ENCODE measurements at regions not wholly inside any gene's neighbourhood (a gene's known extent, or its start where the extent isn't known, plus 50 kb on each side); places are given as distances from the start of the nearest gene placed in this dataset.

GRCh38 chr15:69883306-69883705 is 214.4 kb downstream of the TLE3 start:
- Histone ChIP-seq H3K4me1 (ENCODE audit: insufficient read depth, low read length, severe bottlenecking) (peaks cover 59% of the 10 kb centered on the region), H3K9me3 (ENCODE audit: low read length) (no peaks in the 10 kb centered on the region), H3K4me3 (ENCODE audit: low read depth, low read length, poor library complexity, severe bottlenecking) (no peak overlapping the region), H3K27ac (ENCODE audit: low read depth, low read length, poor library complexity, severe bottlenecking) (peak overlapping the region; percentile 98), H3K9me2 (ENCODE audit: low read depth, low read length) (no peaks in the 10 kb centered on the region), H3K9ac (ENCODE audit: low read length) (no peak overlapping the region; the same call in 1 of the 2 replicates), H2AFZ (ENCODE audit: low read length) (no peak overlapping the region), H3K79me2 (ENCODE audit: insufficient read depth, low read length) (no peaks in the 10 kb centered on the region), H4K20me1 (ENCODE audit: insufficient read depth, low read length) (no peaks in the 10 kb centered on the region), H3K27me3 (ENCODE audit: insufficient read depth, low read length) (no peaks in the 10 kb centered on the region), H3F3A (ENCODE audit: insufficient read depth, low read length) (peaks cover 4% of the 10 kb centered on the region; the same call in 1 of the 2 replicates), H3K36me3 (ENCODE audit: insufficient read depth, low read length) (no peaks in the 10 kb centered on the region), H3K4me2 (ENCODE audit: low read length) (no peak overlapping the region)
- no peak for TF ChIP-seq CTCF (IDR thresholded peaks at IDR 0.05; ENCODE audit: low read length)
- TF ChIP-seq EZH2 (IDR thresholded peaks at IDR 0.05; ENCODE audit: borderline replicate concordance, low read length) = no peak

GRCh38 chr15:69885173-69885955 is 212.4 kb downstream of the TLE3 start:
- Histone ChIP-seq H3K27me3 (ENCODE audit: insufficient read depth, low read length) (no peaks in the 10 kb centered on the region), H3K9ac (ENCODE audit: low read length) (no peak overlapping the region), H3F3A (ENCODE audit: insufficient read depth, low read length) (peaks cover 4% of the 10 kb centered on the region; the same call in 1 of the 2 replicates), H4K20me1 (ENCODE audit: insufficient read depth, low read length) (no peaks in the 10 kb centered on the region), H3K79me2 (ENCODE audit: insufficient read depth, low read length) (no peaks in the 10 kb centered on the region), H2AFZ (ENCODE audit: low read length) (no peak overlapping the region), H3K9me3 (ENCODE audit: low read length) (no peaks in the 10 kb centered on the region), H3K4me3 (ENCODE audit: low read depth, low read length, poor library complexity, severe bottlenecking) (no peak overlapping the region), H3K36me3 (ENCODE audit: insufficient read depth, low read length) (no peaks in the 10 kb centered on the region), H3K4me2 (ENCODE audit: low read length) (no peak overlapping the region), H3K27ac (ENCODE audit: low read depth, low read length, poor library complexity, severe bottlenecking) (no peak overlapping the region), H3K9me2 (ENCODE audit: low read depth, low read length) (no peaks in the 10 kb centered on the region), H3K4me1 (ENCODE audit: insufficient read depth, low read length, severe bottlenecking) (peaks cover 41% of the 10 kb centered on the region)
- TF ChIP-seq CTCF (IDR thresholded peaks at IDR 0.05; ENCODE audit: low read length) (no peak), EZH2 (IDR thresholded peaks at IDR 0.05; ENCODE audit: borderline replicate concordance, low read length) (no peak)

GRCh38 chr15:69887009-69887408 is 210.7 kb downstream of the TLE3 start:
- no peaks in the 10 kb centered on the region; the same call in 1 of the 2 replicates for H3K36me3 ChIP-seq (ENCODE audit: insufficient read depth, low read length)
- H3K4me3 ChIP-seq (ENCODE audit: low read depth, low read length, poor library complexity, severe bottlenecking) = no peak overlapping the region
- H3K9me3 ChIP-seq (ENCODE audit: low read length) = 0 out of 2 replicates have a peak, but pooled peaks cover 4% of the 10 kb centered on the region
- H4K20me1 ChIP-seq (ENCODE audit: insufficient read depth, low read length) = no peaks in the 10 kb centered on the region
- H3K9me2 ChIP-seq (ENCODE audit: low read depth, low read length) = no peaks in the 10 kb centered on the region
- H3K9ac ChIP-seq (ENCODE audit: low read length) = no peak overlapping the region
- H3F3A ChIP-seq (ENCODE audit: insufficient read depth, low read length) = 0 out of 2 replicates have a peak, but pooled peaks cover 4% of the 10 kb centered on the region
- TF ChIP-seq CTCF (IDR thresholded peaks at IDR 0.05; ENCODE audit: low read length) = no peak
- no peak for TF ChIP-seq EZH2 (IDR thresholded peaks at IDR 0.05; ENCODE audit: borderline replicate concordance, low read length)
- peaks cover 24% of the 10 kb centered on the region for H3K4me1 ChIP-seq (ENCODE audit: insufficient read depth, low read length, severe bottlenecking)
- H3K79me2 ChIP-seq (ENCODE audit: insufficient read depth, low read length) = no peaks in the 10 kb centered on the region
- no peaks in the 10 kb centered on the region for H3K27me3 ChIP-seq (ENCODE audit: insufficient read depth, low read length)
- H2AFZ ChIP-seq (ENCODE audit: low read length) = no peak overlapping the region
- no peak overlapping the region for H3K27ac ChIP-seq (ENCODE audit: low read depth, low read length, poor library complexity, severe bottlenecking)
- no peak overlapping the region for H3K4me2 ChIP-seq (ENCODE audit: low read length)
